Stimulated activated CD4-positive, alpha-beta T cell treated with anti-CD3 and anti-CD28 coated beads, Interleukin-15, amount 100 ng/mL, for 24 hours (primary cell): ENCODE measurements at regions not wholly inside any gene's neighbourhood (a gene's known extent, or its start where the extent isn't known, plus 50 kb on each side); places are given as distances from the start of the nearest gene placed in this dataset.
A peak's percentile ranks its signal among the peaks of the same experiment; 100 is the strongest.
"Not testable (repeated sequence)": the region's sequence is repeated elsewhere in the genome, so short reads cannot be mapped to it uniquely, and the experiment has no call there.

Experiments
- DNase-seq: peaks from one replicate; pipeline ENCODE4 v3.0.0-alpha.2; 2020

DNA sequence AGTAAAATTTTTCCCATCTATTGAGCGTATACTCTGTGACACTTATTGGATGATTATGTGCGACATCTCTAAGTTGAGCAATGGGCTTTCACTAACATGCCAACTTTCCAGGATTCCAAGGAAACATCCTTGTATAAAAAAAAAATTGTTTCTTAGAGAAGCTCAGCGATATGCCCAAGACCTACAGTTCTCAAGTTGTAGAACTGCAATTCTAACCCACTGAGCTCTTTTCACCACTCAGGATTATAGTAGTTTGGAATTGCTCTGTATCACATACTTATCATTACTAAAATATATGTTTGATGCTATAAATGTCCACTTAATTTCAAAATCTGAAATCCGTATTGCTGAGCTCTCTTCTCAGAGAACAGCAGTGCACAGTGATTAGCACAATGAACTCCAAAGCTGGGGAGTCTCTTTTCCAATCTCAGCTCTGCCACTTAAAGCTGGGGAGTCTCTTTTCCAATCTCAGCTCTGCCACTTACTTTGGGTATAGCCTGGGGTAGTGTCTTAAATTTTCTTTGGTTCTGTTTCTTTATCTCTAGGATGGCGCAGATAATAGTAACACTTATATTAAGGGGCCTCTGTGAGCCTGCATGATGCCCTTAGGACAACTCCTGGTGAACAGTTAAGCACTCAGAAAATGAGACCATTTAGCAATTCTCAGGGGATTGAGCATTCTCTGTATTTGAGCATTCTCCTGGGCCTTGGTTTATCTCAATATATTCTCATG, 1722.2 kb upstream of the AGA start:
- no peak for DNase-seq

GRCh38 chr4:179165000-179165738, 1722.9 kb upstream of the AGA start:
- DNase-seq, result no peak

DNA sequence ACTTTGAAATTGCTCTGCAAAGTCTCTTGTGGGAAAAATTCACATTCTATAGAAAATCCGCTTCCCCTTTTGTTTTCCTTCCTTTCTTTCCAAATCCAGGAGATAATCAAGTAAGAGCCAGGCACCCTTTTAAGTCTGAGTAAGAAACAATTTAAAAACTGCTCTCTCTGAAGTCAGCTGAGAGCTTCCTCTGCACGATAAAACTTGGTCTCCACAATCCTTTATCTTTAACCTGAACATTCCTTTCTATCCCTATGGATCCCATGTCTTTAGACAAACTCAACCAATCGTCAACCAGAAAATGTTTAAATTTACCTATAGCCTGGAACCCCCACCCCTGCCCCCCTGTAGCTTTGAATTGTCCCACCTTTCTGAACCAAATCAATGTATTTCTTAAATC, 1723.6 kb upstream of the AGA start:
- no peak for DNase-seq

- not testable (repeated sequence) for DNase-seq
Measured at GRCh38 chr4:179170308-179170707, 1728.1 kb upstream of the AGA start.

DNA sequence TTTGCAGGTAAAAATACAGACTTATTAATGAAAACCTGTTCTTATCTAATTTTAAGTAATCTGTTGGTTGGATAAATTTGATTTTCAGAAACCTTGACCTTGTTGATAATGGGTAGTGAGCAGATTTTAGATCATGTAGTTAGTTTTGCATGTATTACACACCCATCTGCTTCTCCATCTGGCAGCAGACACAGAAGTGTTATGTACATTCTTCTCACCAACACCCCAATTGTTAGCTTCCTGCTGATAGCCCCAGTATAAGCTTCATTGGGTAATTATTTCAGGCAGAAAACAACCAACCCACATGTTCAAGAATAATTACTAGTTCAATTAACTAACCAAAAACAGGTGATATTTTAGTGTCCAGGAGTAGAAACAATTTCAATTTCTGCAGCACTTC, 1740.5 kb upstream of the AGA start:
- no peak for DNase-seq

GRCh38 chr4:179195887-179196286, 1753.7 kb upstream of the AGA start:
- DNase-seq, result no peak

- no peak for DNase-seq
Measured at GRCh38 chr4:179196511-179196910, 1754.3 kb upstream of the AGA start.

GRCh38 chr4:179200681-179201080, 1758.4 kb upstream of the AGA start:
- no peak for DNase-seq

GRCh38 chr4:179225594-179225993, 1783.4 kb upstream of the AGA start:
- no peak for DNase-seq

GRCh38 chr4:179248821-179249220, 1806.6 kb upstream of the AGA start:
- no peak for DNase-seq

GRCh38 chr4:179268791-179269190, 1826.6 kb upstream of the AGA start:
- no peak for DNase-seq

- DNase-seq, result no peak
Measured at GRCh38 chr4:179272282-179272681, 1830.0 kb upstream of the AGA start.

- no peak for DNase-seq
Measured at GRCh38 chr4:179278647-179279046, 1836.4 kb upstream of the AGA start.

DNA sequence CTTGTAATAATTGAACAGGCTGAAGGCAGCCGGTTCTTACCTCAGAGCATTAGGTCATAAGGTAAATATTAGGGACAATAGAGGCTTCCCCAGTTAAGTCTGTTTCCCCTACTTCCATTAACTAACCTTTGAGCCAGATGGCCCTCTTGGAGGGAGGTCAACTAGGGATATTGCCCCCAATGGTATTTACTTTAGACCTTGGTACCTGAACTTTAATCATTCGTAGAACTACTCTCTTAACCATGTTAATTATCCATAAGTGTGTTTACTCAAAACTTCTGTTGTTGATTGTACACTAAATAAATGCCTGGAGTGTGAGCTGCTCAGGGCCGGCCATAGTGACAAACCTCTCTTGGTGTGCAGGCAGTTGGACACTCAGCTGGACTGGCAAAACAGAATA, 1843.5 kb upstream of the AGA start:
- DNase-seq, result no peak

DNA sequence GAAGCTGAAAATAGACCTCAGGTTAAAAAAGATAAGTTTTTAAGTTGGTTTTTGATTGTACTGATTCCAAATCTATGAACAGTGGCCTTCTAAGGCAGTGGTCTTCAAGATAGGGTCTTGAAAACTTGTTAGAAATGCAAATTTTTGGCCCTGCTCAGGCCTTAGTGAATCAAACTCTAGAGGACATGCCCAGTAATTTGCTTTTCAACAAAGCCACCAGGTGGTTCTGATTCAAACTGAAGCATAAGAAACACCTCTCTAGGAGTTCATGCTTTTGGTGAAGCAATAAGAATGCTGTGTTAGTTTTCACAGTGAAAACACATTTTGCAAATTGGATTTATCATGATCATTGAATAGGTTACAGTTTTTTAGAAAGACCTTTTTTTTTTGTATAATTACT, 1849.4 kb upstream of the AGA start:
- DNase-seq, result no peak

GRCh38 chr4:179292468-179292867, 1850.2 kb upstream of the AGA start:
- DNase-seq, result no peak

- DNase-seq, result peak; percentile 30
Measured at GRCh38 chr4:179307297-179308136, 1865.3 kb upstream of the AGA start.

DNA sequence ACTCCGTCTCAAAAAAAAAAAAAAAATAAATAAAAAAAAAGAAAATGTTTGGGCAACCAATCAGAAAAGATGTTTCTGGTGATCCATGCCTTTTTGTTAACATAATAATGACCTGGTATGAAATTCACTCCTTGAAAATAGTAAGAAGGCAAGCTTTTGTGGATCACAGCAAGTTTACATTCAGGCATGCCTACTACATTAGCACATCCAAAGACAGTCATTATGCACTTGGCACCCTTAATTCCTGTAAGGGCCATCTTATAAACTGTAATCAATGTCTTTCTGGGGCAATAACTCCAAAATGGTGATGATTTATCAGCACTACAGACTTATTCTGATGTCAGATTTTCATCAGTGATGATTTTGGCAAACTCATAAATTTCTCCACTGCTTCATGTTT, 1871.6 kb upstream of the AGA start:
- DNase-seq, result no peak

GRCh38 chr4:179325181-179325580, 1882.9 kb upstream of the AGA start:
- no peak for DNase-seq

- DNase-seq, result no peak
Measured at GRCh38 chr4:179328627-179329026, 1886.4 kb upstream of the AGA start.

DNA sequence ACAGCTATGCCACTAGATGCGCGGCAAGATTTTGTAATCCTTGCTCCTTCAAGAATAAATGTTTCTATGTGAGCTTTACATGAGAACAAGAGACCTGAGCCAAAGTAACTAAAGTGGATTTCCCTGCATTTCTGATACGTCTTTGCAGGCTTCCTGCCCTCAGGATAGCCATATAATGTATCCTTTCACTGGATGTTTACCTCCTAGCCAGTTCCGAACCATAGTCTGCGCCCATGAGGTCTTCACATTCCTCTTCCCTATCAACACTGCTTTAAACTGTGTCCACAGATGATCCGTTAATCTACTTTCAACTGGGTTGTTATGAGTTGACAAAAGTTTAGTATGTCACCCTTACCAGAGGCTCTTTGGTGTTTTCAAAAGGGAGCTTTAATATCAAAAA, 1889.1 kb upstream of the AGA start:
- no peak for DNase-seq

DNA sequence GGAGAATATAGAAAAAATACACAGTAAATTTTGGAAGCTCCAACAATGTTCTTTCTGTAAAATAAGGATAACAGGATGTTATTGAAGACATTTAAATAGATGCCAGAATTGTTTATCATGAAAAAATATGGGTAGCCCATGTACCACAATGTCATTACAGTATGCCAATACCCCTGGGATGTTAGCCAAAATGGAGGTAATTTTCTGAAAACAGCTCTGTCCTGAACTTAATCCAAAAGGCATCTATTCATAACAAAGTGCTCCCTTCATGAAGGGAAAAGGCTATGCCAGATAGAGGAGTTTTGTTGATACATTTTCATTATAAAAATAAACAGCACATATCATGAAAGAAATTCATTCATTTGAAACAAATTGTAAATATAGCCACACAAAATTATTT, 1902.6 kb upstream of the AGA start:
- no peak for DNase-seq

GRCh38 chr4:179352221-179352620, 1910.0 kb upstream of the AGA start:
- DNase-seq, result no peak

- DNase-seq, result no peak
Measured at GRCh38 chr4:179353786-179354185, 1911.5 kb upstream of the AGA start.
